MM.1S (cell line): ENCODE measurements at regions not wholly inside any gene's neighbourhood (a gene's known extent, or its start where the extent isn't known, plus 50 kb on each side); places are given as distances from the start of the nearest gene placed in this dataset.

ENCODE experiments used
- EZH2 ChIP-seq: fragments of 300-600 bp; sonication (generic); optimal IDR thresholded peaks from 2 replicates; pipeline ENCODE3; 2017; ENCODE audit warnings: low read depth, mild to moderate bottlenecking, antibody characterized with exemption, low read length, mixed read lengths
- TF ChIP-seq, protein P1 (sequence below): fragments of 300-600 bp; sonication (generic); IDR thresholded peaks from 2 replicates; pipeline ENCODE4 v1.5.1; 2016; ENCODE audit warnings: antibody characterized with exemption, low read length, mixed read lengths

DNA sequence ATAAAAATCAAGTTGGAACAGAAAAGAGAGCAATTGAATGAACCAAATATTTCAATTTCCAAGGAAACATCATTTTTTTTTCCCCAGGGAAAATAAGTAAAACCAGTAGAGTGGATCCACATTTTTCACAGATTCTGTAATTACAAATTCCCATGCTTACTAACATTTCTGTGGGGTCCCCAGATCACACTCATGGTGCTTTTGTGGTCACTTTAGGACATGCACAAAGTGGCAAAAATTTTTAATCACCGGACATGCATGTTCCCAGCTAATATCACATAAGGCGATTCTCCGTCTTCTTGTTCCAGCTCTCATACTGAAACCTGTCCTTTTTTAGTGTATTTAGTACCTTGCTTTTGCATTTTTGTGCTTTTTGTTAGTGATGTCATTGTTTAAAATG, 748.2 kb upstream of the SLITRK1 start:
- TF ChIP-seq, protein P1, sequence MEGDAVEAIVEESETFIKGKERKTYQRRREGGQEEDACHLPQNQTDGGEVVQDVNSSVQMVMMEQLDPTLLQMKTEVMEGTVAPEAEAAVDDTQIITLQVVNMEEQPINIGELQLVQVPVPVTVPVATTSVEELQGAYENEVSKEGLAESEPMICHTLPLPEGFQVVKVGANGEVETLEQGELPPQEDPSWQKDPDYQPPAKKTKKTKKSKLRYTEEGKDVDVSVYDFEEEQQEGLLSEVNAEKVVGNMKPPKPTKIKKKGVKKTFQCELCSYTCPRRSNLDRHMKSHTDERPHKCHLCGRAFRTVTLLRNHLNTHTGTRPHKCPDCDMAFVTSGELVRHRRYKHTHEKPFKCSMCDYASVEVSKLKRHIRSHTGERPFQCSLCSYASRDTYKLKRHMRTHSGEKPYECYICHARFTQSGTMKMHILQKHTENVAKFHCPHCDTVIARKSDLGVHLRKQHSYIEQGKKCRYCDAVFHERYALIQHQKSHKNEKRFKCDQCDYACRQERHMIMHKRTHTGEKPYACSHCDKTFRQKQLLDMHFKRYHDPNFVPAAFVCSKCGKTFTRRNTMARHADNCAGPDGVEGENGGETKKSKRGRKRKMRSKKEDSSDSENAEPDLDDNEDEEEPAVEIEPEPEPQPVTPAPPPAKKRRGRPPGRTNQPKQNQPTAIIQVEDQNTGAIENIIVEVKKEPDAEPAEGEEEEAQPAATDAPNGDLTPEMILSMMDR: no peak
- TF ChIP-seq EZH2: no peak
